Activated CD4-positive, alpha-beta T cell treated with anti-CD3 and anti-CD28 coated beads, Interleukin-2, amount 10 ng/mL, durations not matched to agents 24 days and 14 days (primary cell): ENCODE measurements at regions not wholly inside any gene's neighbourhood (a gene's known extent, or its start where the extent isn't known, plus 50 kb on each side); places are given as distances from the start of the nearest gene placed in this dataset.
A peak's percentile ranks its signal among the peaks of the same experiment; 100 is the strongest.

Experiments
- DNase-seq: peaks from one replicate; pipeline ENCODE4 v3.0.0; 2022
- H3K27ac Mint-ChIP-seq: one replicate; pipeline ENCODE4 v1.8.0; 2022; ENCODE audit warnings: mild to moderate bottlenecking, mixed read lengths
- H3K27me3 Mint-ChIP-seq: one replicate; pipeline ENCODE4 v1.8.0; 2022; ENCODE audit warnings: mixed read lengths
- H3K36me3 Mint-ChIP-seq: one replicate; pipeline ENCODE4 v1.8.0; 2022; ENCODE audit warnings: low read depth, mild to moderate bottlenecking, mixed read lengths
- H3K4me1 Mint-ChIP-seq: one replicate; pipeline ENCODE4 v1.8.0; 2021; ENCODE audit warnings: mixed read lengths
- H3K4me3 Mint-ChIP-seq: one replicate; pipeline ENCODE4 v1.8.0; 2022; ENCODE audit warnings: mild to moderate bottlenecking, moderate library complexity, mixed read lengths
- H3K9me3 Mint-ChIP-seq: one replicate; pipeline ENCODE4 v1.8.0; 2021; ENCODE audit warnings: mixed read lengths
- intact Hi-C: fragments of 100-400 bp; cut with micrococcal nuclease; formaldehyde crosslinking; loops from one replicate; pipeline ENCODE4 v1.15.1; 2023

DNA sequence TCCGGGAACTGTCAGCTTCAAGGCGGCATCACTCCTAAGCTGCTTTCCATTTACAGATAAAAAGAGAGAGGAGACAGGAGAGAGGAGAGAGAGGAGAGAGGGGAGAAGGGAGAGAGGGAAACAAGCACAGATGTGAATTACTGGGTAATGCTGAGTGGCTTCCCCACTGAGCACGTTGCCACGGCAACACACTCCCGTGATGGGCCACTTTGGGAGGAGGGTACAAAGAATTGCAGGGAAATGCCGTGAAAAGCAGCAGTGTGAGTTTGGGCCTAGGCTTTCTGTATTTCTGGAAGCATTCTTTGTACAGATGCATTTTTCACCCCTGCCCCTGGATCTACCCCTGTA is 128.0 kb upstream of the IRF2BP2 start:
- Mint-ChIP-seq H3K4me3 (no peak overlapping the region), H3K27ac (no peak overlapping the region), H3K27me3 (no peaks in the 10 kb centered on the region), H3K9me3 (no peaks in the 10 kb centered on the region), H3K4me1 (peaks cover 18% of the 10 kb centered on the region), H3K36me3 (no peaks in the 10 kb centered on the region)
- no peak for DNase-seq
- intact Hi-C loops, result no loop called here

DNA sequence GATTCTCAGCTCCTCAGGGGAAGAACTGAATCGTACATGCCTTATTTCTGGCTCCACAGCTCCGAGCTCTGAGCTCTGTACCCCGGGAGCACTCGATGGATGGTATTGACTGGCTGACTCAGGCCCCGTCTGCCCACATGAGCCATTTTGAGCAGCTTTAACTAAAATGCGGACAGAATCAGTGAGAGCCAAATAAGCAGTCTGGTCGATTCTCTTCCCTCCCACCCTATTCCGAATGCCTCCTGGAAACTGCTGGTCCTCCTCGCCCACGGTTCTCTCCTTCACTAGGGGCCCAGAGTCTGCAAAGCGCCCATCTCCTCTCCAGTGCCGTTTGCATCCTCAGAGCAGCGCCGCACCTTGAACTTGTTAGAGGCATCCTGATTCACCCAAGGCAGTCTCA is 125.9 kb upstream of the IRF2BP2 start:
- H3K27me3 Mint-ChIP-seq, result no peaks in the 10 kb centered on the region
- intact Hi-C loops, result no loop called here
- no peaks in the 10 kb centered on the region for H3K9me3 Mint-ChIP-seq
- H3K4me3 Mint-ChIP-seq, result no peak overlapping the region
- no peak overlapping the region for H3K27ac Mint-ChIP-seq
- no peaks in the 10 kb centered on the region for H3K36me3 Mint-ChIP-seq
- H3K4me1 Mint-ChIP-seq, result peaks cover 33% of the 10 kb centered on the region
- DNase-seq, result no peak

DNA sequence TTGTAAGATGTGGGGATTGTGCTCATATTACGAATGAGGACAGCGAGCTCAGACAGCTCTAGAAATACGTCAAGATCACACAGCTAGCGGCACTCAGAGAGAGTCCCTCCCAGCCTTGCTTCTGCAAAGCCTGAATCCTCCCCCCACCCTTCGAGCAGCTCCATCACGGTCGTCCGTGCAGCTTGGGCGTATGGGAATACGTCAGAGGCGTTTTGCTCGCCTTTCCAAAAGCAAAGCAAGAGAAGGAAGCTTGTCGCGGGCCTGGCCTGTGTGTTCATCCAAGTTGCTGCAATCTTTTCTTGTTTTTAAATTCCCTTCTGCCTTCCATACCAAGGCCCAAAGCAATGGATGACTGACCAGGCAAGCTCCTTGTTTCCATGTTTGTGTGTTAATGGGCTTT is 125.5 kb upstream of the IRF2BP2 start:
- Mint-ChIP-seq H3K36me3 (no peaks in the 10 kb centered on the region), H3K4me1 (peaks cover 37% of the 10 kb centered on the region), H3K4me3 (no peak overlapping the region), H3K9me3 (no peaks in the 10 kb centered on the region), H3K27ac (peak overlapping the region; percentile 9), H3K27me3 (no peaks in the 10 kb centered on the region)
- intact Hi-C loops, result no loop called here
- no peak for DNase-seq

DNA sequence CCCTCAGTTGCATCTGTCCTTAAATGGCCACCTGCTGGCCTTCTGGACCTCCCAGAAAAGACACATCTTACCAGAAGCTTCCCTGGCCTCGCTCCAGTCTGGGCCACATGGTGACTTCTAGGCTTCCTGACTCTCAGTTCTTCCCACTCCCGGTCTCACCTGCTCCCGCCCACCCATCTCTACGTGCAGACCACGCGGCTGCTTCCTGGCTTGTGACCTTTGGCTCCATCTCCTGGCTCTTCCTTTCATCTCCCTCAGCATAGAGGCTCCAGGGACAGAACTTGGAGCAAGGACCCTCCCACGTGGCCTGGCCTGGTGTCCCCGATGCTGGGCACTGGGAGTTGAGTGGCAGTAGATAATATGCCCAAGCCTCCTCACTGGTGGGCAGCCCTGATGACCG is 124.9 kb upstream of the IRF2BP2 start:
- Mint-ChIP-seq H3K9me3 (no peaks in the 10 kb centered on the region), H3K4me1 (peaks cover 43% of the 10 kb centered on the region), H3K36me3 (no peaks in the 10 kb centered on the region), H3K4me3 (no peak overlapping the region), H3K27ac (peak overlapping the region; percentile 58), H3K27me3 (no peaks in the 10 kb centered on the region)
- DNase-seq, result no peak
- intact Hi-C loops, result no loop called here

DNA sequence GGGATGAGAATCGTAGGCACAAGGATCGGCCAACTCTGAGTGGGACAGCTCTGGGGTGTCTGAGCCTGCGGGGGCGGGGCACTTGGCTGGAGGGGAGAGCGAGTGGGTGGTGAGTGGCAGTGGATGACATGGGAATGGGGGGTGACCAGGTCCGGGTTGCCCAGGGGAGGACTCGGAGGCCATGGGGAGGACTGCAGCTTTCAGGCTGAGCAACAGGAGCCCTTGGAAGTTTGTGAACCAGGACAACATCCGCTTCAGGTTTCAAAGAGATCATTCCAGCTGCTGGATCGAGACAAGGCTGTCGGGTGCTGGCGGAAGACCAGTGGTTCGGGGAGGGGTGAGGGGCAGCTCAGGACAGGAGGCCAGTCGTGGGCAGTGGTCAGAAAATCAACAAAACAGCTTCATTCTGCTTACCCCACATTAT is 124.4 kb upstream of the IRF2BP2 start:
- no peak for DNase-seq
- Mint-ChIP-seq H3K9me3 (no peaks in the 10 kb centered on the region), H3K4me1 (peaks cover 48% of the 10 kb centered on the region), H3K36me3 (no peaks in the 10 kb centered on the region), H3K27ac (peak overlapping the region; percentile 56), H3K4me3 (no peak overlapping the region), H3K27me3 (no peaks in the 10 kb centered on the region)
- intact Hi-C loops, result no loop called here

DNA sequence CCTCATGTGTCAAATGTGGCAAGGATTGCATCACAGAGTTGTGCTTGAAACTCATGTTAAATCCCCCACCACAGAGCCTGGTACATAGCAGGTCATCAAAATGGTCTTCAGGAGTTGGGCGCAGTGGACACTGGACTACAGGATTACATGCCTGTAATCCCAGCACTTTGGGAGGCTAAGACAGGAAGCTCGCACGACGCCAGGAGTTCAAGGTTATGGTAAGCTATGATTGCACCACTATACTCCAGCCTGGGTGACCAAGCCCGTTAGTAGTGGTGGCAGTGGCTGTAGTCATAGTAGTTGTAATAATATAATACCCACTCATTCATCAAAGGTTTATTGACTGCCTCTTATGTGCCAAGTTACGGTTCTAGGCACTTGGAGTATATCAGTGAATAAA is 123.4 kb upstream of the IRF2BP2 start:
- peaks cover 56% of the 10 kb centered on the region for H3K4me1 Mint-ChIP-seq
- intact Hi-C loops, result no loop called here
- no peak for DNase-seq
- H3K9me3 Mint-ChIP-seq, result no peaks in the 10 kb centered on the region
- H3K27ac Mint-ChIP-seq, result peak overlapping the region; percentile 39
- no peaks in the 10 kb centered on the region for H3K36me3 Mint-ChIP-seq
- no peak overlapping the region for H3K4me3 Mint-ChIP-seq
- no peaks in the 10 kb centered on the region for H3K27me3 Mint-ChIP-seq

DNA sequence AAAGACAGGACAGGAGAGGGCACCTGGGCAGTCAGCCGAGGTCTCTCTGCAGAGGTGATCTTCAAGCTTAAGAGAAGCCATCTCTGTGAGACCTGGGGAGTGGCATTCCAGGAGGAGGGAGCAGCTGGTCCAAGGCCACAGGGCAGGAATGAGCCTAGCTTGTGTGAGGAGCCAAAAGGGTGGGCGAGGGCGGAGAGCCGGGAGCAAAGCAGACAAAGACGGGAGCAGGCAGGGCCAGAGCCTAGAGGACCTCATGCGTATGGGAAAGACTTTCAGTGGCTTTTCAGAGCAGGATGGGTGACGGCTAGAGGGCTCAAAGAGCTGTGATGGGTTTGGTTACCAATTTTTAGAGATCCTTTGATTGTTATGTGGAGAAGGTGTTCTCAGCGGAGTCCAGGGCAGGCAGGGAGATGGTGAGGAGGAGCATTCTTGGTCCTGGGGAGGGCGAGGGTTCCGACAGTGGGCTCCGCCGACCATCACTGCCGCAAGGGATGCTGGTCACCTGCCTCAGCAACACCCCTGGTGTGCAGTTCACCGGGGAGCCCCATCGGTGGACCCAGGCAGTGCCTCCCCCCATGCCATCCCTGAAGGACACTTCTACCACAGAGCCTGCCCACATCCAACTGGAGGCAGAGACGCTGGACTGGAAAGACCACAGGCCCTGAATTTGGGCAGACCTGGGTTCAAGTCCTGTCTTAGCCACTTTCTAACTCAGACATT is 122.9 kb upstream of the IRF2BP2 start:
- Mint-ChIP-seq H3K4me3 (no peak overlapping the region), H3K4me1 (peaks cover 59% of the 10 kb centered on the region), H3K9me3 (no peaks in the 10 kb centered on the region), H3K27me3 (no peaks in the 10 kb centered on the region), H3K27ac (peak overlapping the region; percentile 96), H3K36me3 (peaks cover under 1% of the 10 kb centered on the region)
- no peak for DNase-seq
- intact Hi-C loops, result no loop called here

DNA sequence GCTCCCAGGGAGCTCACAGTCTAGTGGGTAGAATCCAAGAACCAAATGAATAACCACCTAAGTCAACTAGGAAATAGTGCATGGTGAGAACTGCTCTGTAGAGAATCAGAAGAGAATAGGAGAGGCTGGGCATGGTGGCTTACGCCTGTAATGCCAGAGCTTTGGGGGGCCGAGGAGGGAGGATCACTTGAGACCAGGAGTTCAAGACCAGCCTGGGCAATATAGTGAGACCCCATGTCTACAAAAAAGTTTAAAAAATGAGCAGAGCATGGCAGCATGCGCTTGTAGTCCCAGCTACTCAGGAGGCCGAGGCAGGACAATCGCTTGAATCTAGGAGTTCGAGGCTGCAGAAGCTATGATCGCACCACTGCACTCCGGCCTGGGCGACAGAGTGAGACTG is 122.3 kb upstream of the IRF2BP2 start:
- no peaks in the 10 kb centered on the region for H3K9me3 Mint-ChIP-seq
- peak overlapping the region; percentile 68 for H3K4me3 Mint-ChIP-seq
- no peak for DNase-seq
- no peaks in the 10 kb centered on the region for H3K27me3 Mint-ChIP-seq
- peaks cover 2% of the 10 kb centered on the region for H3K36me3 Mint-ChIP-seq
- intact Hi-C loops, result no loop called here
- H3K27ac Mint-ChIP-seq, result peak overlapping the region; percentile 96
- peaks cover 64% of the 10 kb centered on the region for H3K4me1 Mint-ChIP-seq

DNA sequence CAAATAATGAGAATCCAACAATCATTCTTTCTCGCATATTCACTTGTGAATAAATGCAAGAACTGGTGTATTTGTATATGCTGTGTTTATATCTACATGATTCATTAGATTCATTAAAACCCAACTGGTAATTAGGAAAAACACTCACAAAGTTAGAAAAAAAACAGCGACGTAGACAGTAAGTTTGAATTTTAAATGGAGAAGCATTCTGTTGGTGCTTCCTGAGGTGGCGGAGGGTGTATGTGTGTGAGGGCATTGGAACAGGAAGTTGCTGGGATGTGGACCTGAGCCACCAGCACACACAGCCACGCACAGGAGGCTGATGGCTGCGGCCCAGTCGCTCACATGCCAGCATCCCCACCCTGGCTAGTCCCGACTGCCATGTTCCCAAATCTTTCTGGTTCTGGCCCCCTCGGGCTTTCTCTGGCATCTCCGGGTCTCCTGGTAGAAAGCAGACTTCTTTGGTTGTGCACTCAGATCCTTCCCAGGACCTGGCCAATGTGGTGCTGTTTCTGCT is 121.6 kb upstream of the IRF2BP2 start:
- peak; percentile 75 for DNase-seq
- Mint-ChIP-seq H3K27ac (peak overlapping the region; percentile 96), H3K4me3 (peak overlapping the region; percentile 68), H3K4me1 (peaks cover 70% of the 10 kb centered on the region), H3K36me3 (peaks cover 2% of the 10 kb centered on the region), H3K9me3 (no peaks in the 10 kb centered on the region), H3K27me3 (no peaks in the 10 kb centered on the region)
- intact Hi-C loops, result loop anchor here (1.0 kb wide), 12 partner anchors 8 to 344 kb away; no protein-coding TSS in a partner anchor

DNA sequence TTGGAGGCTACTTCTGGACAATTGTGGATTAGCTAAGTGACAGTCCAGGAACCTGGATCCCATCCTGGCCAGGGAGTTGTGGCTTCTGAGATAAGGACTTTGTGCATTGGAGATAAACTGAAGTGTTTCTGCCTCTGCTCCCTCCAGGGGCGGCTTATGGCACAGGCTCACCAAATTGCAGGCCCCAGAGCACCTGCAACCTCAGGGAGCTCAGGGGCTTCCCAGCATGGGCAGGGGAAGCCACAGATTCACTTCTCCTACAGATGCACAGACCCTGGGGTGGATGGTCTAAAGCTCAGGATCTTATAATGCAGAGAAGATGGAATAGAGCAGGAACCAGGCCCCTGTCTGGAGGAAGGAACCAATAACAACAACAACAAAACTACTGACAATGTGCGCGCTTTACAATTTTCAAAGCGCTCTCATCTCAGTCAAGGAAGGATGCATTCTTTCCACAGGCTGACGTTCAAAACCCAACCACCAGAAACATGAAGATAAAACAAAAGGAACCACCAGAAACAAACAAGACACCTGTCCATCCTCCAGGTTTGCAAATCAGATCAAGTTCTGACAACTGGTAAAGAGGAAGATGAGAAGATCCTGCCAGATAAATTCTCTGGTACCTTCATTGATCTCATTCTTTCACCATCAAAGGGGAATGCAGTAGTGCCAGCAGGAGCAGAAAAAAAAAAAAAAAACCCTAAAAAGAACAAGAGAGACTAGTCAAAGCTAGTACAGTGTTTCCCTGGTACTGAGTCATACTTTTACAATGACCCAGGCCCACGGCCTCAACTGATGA is 121.0 kb upstream of the IRF2BP2 start:
- peaks cover 77% of the 10 kb centered on the region for H3K4me1 Mint-ChIP-seq
- no peaks in the 10 kb centered on the region for H3K27me3 Mint-ChIP-seq
- intact Hi-C loops, result loop anchor here (1.0 kb wide), 12 partner anchors 8 to 344 kb away; no protein-coding TSS in a partner anchor

DNA sequence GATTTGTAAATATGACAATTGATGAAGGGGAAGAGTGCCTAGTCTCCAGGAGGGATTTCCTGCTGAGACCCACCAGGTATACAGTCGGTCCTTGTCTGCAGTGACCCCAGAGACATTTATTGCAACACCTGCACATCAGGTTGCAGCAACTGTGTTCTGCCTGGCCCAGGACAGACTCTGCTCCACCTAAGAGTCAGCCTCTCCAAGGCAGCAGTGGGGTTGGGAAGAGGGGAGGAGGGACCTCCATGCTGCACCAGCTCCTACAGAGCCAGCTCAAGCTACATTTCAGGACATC is 120.4 kb upstream of the IRF2BP2 start:
- DNase-seq, result no peak
- intact Hi-C loops, result no loop called here
- H3K36me3 Mint-ChIP-seq, result peaks cover 2% of the 10 kb centered on the region
- no peaks in the 10 kb centered on the region for H3K27me3 Mint-ChIP-seq
- peaks cover 83% of the 10 kb centered on the region for H3K4me1 Mint-ChIP-seq
- H3K4me3 Mint-ChIP-seq, result peak overlapping the region; percentile 68
- no peaks in the 10 kb centered on the region for H3K9me3 Mint-ChIP-seq
- H3K27ac Mint-ChIP-seq, result peak overlapping the region; percentile 96

More for the DNA sequence above, 121.0 kb upstream of the IRF2BP2 start:
- DNase-seq, result peak; percentile 86
- Mint-ChIP-seq H3K27ac (peak overlapping the region; percentile 96), H3K4me3 (peak overlapping the region; percentile 68), H3K36me3 (peaks cover 2% of the 10 kb centered on the region), H3K9me3 (no peaks in the 10 kb centered on the region)

DNA sequence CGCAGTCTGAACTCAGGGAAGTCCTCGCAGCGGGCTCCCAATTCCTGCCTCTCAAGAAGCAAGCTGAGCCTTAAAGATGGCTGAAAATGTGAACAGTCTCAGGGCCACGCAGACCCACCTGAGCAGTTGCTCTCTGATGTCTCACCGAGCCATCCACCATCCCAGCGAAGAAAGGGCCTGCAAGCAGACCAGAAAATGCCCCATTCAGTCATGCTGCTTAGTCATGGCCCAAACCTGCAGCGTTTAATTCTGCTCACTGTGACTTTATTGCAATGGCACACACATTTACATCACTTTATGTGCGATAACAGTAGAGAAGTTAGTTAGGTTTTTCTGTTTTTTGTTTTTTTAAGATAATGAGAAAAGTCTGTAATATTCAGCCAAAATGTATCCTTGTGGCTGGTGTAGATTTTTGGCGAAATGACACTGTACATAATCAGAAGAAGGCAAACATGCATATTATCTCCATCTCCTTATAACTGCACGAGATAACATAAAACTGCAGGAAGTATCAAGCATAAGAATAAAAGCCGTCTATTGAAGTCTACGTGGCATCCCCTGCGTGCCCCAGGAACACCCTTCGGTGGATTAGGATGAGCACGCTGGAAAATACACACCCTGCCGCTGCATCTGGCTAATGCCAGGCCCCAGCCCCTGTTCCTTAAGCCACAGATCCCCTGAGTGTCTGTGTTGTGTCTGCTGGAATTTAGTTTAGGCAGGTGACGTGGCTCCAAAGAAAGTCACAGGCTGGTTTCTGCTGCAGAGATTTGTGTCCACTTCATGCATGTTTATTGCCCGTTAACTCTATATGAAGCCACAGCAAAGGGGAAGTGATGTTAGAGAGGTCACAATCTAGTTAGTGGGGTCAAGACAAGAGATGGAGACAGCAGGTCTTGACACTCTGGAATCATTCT is 119.8 kb upstream of the IRF2BP2 start:
- peak overlapping the region; percentile 96 for H3K27ac Mint-ChIP-seq
- no peak for DNase-seq
- peak overlapping the region; percentile 16 for H3K4me3 Mint-ChIP-seq
- H3K27me3 Mint-ChIP-seq, result no peaks in the 10 kb centered on the region
- intact Hi-C loops, result no loop called here
- H3K9me3 Mint-ChIP-seq, result no peaks in the 10 kb centered on the region
- H3K4me1 Mint-ChIP-seq, result peaks cover 84% of the 10 kb centered on the region
- H3K36me3 Mint-ChIP-seq, result peaks cover 2% of the 10 kb centered on the region

DNA sequence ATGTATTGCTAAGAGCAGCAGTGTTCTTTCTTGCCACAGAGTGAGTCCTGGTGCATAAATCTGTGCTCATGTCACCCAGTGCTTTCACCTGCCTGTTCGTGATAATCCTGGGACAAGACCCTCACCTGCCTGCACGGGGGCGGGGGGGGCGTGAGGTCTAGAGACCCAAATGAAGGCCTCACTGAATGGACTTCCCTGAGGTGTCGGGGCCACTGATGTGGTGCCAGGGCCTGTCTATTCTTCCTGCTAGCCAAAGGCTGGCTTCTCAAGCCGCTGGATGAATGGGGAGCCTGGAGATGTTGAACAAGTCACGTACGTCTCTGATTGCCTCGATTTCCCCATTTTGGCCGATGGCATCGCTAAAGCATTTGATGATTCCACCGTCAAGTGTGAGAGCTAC is 118.8 kb upstream of the IRF2BP2 start:
- Mint-ChIP-seq H3K4me3 (no peak overlapping the region), H3K9me3 (no peaks in the 10 kb centered on the region), H3K36me3 (peaks cover 5% of the 10 kb centered on the region), H3K27me3 (peaks cover 2% of the 10 kb centered on the region), H3K27ac (peak overlapping the region; percentile 96), H3K4me1 (peaks cover 88% of the 10 kb centered on the region)
- intact Hi-C loops, result no loop called here
- no peak for DNase-seq
